ENCODE measurements at regions not wholly inside any gene's neighbourhood (a gene's known extent, or its start where the extent isn't known, plus 50 kb on each side); places are given as distances from the start of the nearest gene placed in this dataset.

GRCh38 chr4:20317424-20317985, 65.8 kb downstream of the SLIT2 start:
- H3K14ac ChIP-seq (replicated peaks; ENCODE audit: low read depth, low read length): no peak overlapping the region
- no peak overlapping the region for H3K27ac ChIP-seq (ENCODE audit: insufficient read depth, low read length)
- no peaks in the 10 kb centered on the region for H3K79me1 ChIP-seq (ENCODE audit: low read depth in 1 of 2, low read length in 2 of 2)
- H2BK20ac ChIP-seq (ENCODE audit: low read depth, low read length): no peak overlapping the region
- H4K5ac ChIP-seq (ENCODE audit: low read depth, low read length): no peak overlapping the region
- no peak overlapping the region for H2BK15ac ChIP-seq (ENCODE audit: low read depth, low read length)
- H3K36me3 ChIP-seq (ENCODE audit: control insufficient read depth, insufficient read depth, low read length): no peaks in the 10 kb centered on the region
- no CpG with 5 or more reads among the region's 2 CpGs for WGBS, 2 experiments (ENCODE audit: extremely low coverage in 2 of 2, insufficient read length in 1 of 2)
- no peak overlapping the region for H4K8ac ChIP-seq (ENCODE audit: low read depth in 2 of 2, low read length in 2 of 2)
- CTCF ChIA-PET: no interaction called here
- no peaks in the 10 kb centered on the region for H3K9me1 ChIP-seq (ENCODE audit: insufficient read depth, low read length)
- H2AK5ac ChIP-seq (ENCODE audit: low read depth, low read length): no peak overlapping the region
- in situ Hi-C loops (cut with MboI; ENCODE audit: low sequenced_read_pairs) (loop anchor here (10.0 kb wide), 1 partner anchor 227 kb away; no protein-coding TSS in a partner anchor), dilution Hi-C loops (cut with HindIII; ENCODE audit: low sequenced_read_pairs, unreplicated experiment) (no loop called here), intact Hi-C loops (cut with micrococcal nuclease) (no loop called here)
- H3K27me3 ChIP-seq (ENCODE audit: control insufficient read depth, insufficient read depth, low read length): no peaks in the 10 kb centered on the region
- POLR2A ChIA-PET (ENCODE audit: unreplicated experiment): no interaction called here
- no peak overlapping the region for H3K23ac ChIP-seq (ENCODE audit: low read depth, low read length)
- peaks cover 2% of the 10 kb centered on the region; the same call in 1 of the 2 replicates for H3K4me1 ChIP-seq (ENCODE audit: control insufficient read depth, insufficient read depth, low read length)
- H3K9me3 ChIP-seq (ENCODE audit: control insufficient read depth, insufficient read depth, low read length): no peaks in the 10 kb centered on the region
- no peak for ATAC-seq (ENCODE audit: low read depth)
- peak overlapping the region; percentile 64 for H3K18ac ChIP-seq (ENCODE audit: low read depth, low read length)
- H3K4me3 ChIP-seq (ENCODE audit: insufficient read depth, low read depth, low read length): no peak overlapping the region
- DNase-seq: no peak
- H2AK9ac ChIP-seq (replicated peaks; ENCODE audit: low read depth, low read length, poor library complexity): no peak overlapping the region
- BruUV-seq (replicated peaks): no TSS peak
- no peak overlapping the region for H2AFZ ChIP-seq (replicated peaks; ENCODE audit: low read length, poor library complexity)
- no peak overlapping the region for H2BK5ac ChIP-seq (ENCODE audit: low read depth, low read length, poor library complexity, severe bottlenecking)
- no peak overlapping the region for H3K4ac ChIP-seq (ENCODE audit: low read depth, low read length)
- no peak overlapping the region for H4K91ac ChIP-seq (ENCODE audit: insufficient read depth, low read depth, low read length)
- H2BK120ac ChIP-seq (ENCODE audit: low read depth, low read length): no peak overlapping the region
- no peak overlapping the region for H3K56ac ChIP-seq (ENCODE audit: extremely low read depth, insufficient read depth, low read length)
- no peak overlapping the region for H3K9ac ChIP-seq (ENCODE audit: low read depth, low read length)
- no peaks in the 10 kb centered on the region for H4K20me1 ChIP-seq (ENCODE audit: insufficient read depth, low read length)
- TF ChIP-seq USF2 (IDR thresholded peaks at IDR 0.05; ENCODE audit: low read depth, low read length) (no peak), CHD1 (IDR thresholded peaks at IDR 0.05; ENCODE audit: low read depth, low read length) (no peak), CEBPB (IDR thresholded peaks at IDR 0.05; ENCODE audit: low read depth, low read length) (no peak), RAD21 (IDR thresholded peaks at IDR 0.05; ENCODE audit: low read length) (no peak), MAFK (IDR thresholded peaks at IDR 0.05; ENCODE audit: low read depth, low read length) (no peak), ELK1 (IDR thresholded peaks at IDR 0.05; ENCODE audit: borderline replicate concordance, low read depth, low read length) (no peak), NFE2L2 (IDR thresholded peaks at IDR 0.05; ENCODE audit: low read depth, low read length) (no peak), FOS (IDR thresholded peaks at IDR 0.05; ENCODE audit: low read depth, low read length) (no peak)
- H3K4me2 ChIP-seq (ENCODE audit: low read depth, low read length): 0 out of 2 replicates have a peak overlapping the region, but pooled peaks have one; percentile 61
